OCI-M2 (cell line): ENCODE measurements at regions not wholly inside any gene's neighbourhood (a gene's known extent, or its start where the extent isn't known, plus 50 kb on each side); places are given as distances from the start of the nearest gene placed in this dataset.

Experiments
- DNase-seq: peaks from one replicate; lab custom pipeline; 2025; ENCODE audit not compliant: unreplicated experiment; lab: John Stamatoyannopoulos, UW

DNA sequence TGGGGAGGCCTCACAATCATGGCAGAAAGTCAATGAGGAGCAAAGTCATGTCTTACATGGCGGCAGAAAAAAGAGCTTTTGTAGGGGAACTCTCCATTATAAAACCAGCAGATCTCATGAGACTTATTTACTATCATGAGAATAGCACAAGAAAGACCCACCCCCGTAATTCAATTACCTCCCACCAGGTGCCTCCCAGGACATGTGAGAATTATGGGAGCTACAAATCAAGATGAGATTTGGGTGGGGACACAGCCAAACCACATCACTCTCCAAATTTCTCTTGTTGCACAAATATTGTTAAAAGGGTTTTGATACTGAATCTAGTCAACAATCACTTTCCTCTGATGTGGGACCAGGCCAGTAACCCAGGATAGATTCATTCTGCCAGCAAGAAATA is 1176.1 kb downstream of the CDH9 start:
- DNase-seq = no peak

DNA sequence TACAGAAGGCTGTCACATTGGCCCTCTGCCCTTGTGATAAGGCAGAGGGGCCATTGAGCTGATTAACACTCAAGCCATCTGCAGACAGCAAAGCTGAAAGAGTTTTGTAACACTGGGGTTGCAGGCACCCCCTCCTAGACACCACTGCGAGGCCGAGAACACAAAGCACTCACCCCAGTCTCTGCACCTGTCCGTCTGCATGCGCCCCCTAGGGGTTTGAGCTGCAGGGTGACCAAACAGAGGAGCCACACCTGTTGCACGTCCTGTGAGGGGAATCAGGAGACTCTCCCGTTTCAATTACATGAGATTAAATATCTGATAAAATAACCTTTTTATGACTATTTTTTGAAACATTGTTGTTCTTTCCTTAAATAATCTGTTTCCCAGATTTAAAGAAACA is 1180.4 kb downstream of the CDH9 start:
- no peak for DNase-seq

DNA sequence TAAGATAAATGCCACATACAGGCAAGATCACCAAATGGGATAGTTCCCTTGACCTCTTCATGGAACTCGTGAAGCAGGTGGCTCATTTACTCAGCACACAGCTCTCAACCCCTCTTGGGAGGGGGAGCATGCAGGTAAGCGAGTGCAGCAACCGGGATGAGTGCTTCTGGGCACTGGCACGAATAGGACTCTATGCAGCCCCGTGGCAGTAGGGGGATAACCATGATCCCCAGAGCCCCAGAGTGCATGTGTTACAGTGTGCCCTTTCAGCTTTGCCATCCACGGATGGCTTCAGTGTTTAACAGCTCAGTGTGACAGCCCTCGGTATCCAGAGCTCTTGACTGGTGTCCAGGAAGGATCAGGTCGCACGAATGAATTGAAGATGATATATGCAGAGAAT is 1187.1 kb downstream of the CDH9 start:
- DNase-seq = no peak

DNA sequence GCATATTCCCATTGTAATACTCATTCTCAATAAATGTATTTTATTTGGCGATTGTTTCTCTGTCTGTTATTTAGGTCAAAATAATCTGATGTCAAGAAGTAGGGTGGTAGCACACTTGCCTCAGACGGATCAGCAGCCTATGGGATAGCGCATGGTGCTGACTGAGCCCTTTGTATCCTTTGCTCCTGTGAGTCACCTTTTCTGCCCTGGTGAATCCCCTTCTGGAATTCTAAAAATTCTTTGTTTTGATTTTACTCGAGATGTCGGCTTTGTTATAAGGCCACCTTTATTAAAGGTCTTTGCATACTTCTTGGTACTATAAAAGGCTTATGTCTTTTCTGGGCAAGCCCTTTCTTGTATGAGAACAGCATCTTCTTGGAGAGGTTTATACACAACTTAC is 1187.8 kb downstream of the CDH9 start:
- no peak for DNase-seq

DNA sequence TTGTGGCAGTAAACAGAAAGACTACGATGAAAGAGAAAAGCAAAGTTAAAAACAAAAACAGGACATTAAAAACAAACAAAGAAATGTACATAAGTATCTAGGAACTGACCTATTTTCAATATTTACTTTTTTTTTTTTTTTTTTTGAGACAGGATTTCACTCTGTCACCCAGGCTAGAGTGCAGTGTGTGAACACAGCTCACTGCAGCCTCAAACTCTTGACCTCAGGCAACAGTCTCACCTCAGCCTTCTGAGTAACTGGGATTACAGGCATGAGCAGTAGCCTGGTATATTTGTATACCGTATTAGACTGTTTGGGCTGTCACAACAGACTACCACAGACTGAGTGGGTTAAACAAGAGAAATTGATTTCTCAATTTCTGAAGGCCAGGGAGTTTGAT is 1189.1 kb downstream of the CDH9 start:
- DNase-seq = no peak

DNA sequence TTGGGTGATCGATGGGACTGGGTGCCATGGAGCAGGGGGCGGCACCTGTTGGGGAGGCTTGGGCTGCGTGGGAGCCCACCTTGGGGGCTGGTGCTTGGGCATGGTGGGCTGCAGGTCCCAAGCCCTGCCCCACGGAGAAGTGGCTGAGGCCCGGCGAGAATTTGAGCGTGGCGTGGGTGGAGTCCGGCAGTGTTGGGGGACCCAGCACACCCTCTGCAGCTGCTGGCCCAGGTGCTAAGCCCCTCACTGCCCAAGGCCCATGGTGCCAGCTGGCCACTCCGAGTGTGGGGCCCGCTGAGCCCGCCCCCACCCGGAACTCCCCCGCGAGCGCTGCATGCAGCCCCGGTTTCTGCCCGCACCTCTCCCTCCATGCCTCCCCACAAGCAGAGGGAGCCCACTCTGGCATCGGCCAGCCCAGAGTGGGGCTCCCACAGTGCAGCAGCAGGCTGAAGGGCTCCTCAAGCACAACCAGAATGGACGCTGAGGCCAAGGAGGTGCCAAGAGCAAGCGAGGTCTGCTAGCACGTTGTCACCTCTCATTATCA is 1178.6 kb upstream of the CDH10 start:
- no peak for DNase-seq
